NT2/D1 (cell line): ENCODE measurements at regions not wholly inside any gene's neighbourhood (a gene's known extent, or its start where the extent isn't known, plus 50 kb on each side); places are given as distances from the start of the nearest gene placed in this dataset.

ENCODE experiments used
- SUZ12 ChIP-seq: IDR thresholded peaks from 2 replicates; pipeline ENCODE4 v1.6.1; 2011; ENCODE audit not compliant: insufficient read length, insufficient read depth; ENCODE audit errors: extremely low read depth
- YY1 ChIP-seq: IDR thresholded peaks from 2 replicates; pipeline ENCODE4 v1.6.1; 2011; ENCODE audit not compliant: insufficient read length, insufficient read depth
- ZNF274 ChIP-seq: IDR thresholded peaks from 2 replicates; pipeline ENCODE4 v1.6.1; 2011; ENCODE audit warnings: mild to moderate bottlenecking, low read depth, low read length

DNA sequence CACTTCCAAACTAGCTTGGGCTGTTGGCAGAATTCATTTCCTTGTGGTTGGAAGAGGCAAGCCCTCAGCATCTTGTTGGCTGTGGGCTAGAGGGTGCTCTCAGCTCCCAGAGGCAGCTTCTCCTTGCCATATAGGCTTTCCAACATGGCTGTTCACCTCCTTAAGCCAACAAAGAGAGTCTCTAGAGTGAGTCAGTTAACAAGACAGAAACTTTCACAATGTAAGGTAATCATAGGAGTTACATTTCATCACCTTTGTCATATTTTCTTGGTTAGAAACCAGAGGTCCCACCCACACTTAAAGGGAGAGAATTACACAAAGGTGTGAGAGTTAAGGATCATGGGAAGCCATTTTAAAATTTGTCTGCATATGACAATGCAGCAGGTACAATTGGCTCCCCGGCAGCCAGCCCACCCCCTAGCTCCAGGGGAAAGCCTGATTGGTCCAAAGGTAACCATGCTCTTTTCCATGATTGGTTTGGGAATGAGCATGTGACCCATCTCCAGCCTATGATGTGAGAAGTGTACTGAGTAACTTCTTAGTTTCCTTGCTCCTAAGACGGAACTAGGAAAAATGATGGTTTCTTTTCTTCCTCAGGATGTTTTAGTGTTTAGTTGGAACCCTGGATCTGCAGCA is 109.8 kb upstream of the MSX2 start:
- TF ChIP-seq YY1 (no peak), ZNF274 (no peak), SUZ12 (no peak)
